Upper lobe of left lung (tissue), 6 donors: ENCODE measurements at regions not wholly inside any gene's neighbourhood (a gene's known extent, or its start where the extent isn't known, plus 50 kb on each side); places are given as distances from the start of the nearest gene placed in this dataset.

Experiments used
- ATAC-seq, 2 donors: fragments of 200-7000 bp; cut with Tn5 transposase; one replicate each; pipeline ENCODE4 v1.9.1; 2022; ENCODE audit warnings: mild to moderate bottlenecking in 2 of 2, moderate library complexity in 2 of 2; ENCODE audit not compliant: low FRiP score in 2 of 2
- DNase-seq, 2 donors: peaks; one replicate each; pipeline ENCODE4 v3.0.0-alpha.2; 2019 to 2020
- H3K27ac ChIP-seq, 4 donors: fragments of 200-600 bp; sonication (generic); one replicate each; pipeline ENCODE4 v1.5.1; 2016 to 2019
- H3K27me3 ChIP-seq, 4 donors: fragments of 200-600 bp; sonication (generic); one replicate each; pipeline ENCODE4 v1.5.1; 2017 to 2019
- H3K36me3 ChIP-seq, 4 donors: fragments of 200-600 bp; sonication (generic); one replicate each; pipeline ENCODE4 v1.5.1; 2016 to 2019
- H3K4me1 ChIP-seq, 4 donors: fragments of 200-600 bp; sonication (generic); one replicate each; pipeline ENCODE4 v1.5.1; 2018 to 2019
- H3K4me3 ChIP-seq, 4 donors: fragments of 200-600 bp; sonication (generic); one replicate each; pipeline ENCODE4 v1.5.1; 2017 to 2019; ENCODE audit warnings: mild to moderate bottlenecking in 2 of 4, moderate library complexity in 1 of 4
- H3K9me3 ChIP-seq, 4 donors: fragments of 200-600 bp; sonication (generic); one replicate each; pipeline ENCODE4 v1.5.1; 2018 to 2019
- CTCF ChIP-seq, 6 experiments: fragments of 450-650 bp in 4 of 6; fragments of 200-600 bp in 2 of 6; sonication (generic) in 2 of 6; IDR thresholded peaks; one replicate each; pipeline ENCODE4 v1.5.1; 2016 to 2019; ENCODE audit warnings: antibody characterized with exemption in 6 of 6
- EP300 ChIP-seq, 4 donors: sonication (generic); formaldehyde crosslinking; IDR thresholded peaks; one replicate each; pipeline ENCODE4 v1.5.1; 2017; ENCODE audit warnings: antibody characterized with exemption in 4 of 4, control low read depth in 2 of 4
- POLR2A ChIP-seq, 4 donors: fragments of 450-650 bp; IDR thresholded peaks; one replicate each; pipeline ENCODE4 v1.5.1; 2016 to 2017; ENCODE audit warnings: antibody characterized with exemption in 4 of 4, mild to moderate bottlenecking in 2 of 4
- POLR2AphosphoS5 ChIP-seq, 2 donors: sonication (generic); formaldehyde crosslinking; IDR thresholded peaks; one replicate each; pipeline ENCODE4 v1.5.1; 2017; ENCODE audit warnings: antibody characterized with exemption in 2 of 2
- WGBS, 2 donors: methylation state at CpG; one replicate each; pipeline ENCODE4 v1.1.5; 2017 to 2018; 5-methylcytosine and 5-hydroxymethylcytosine counted together
- donor health status: DM: no; HTN: no; CAD: no; lungs with moderate emphysema.
- donor health status: DM: no; HTN: yes; CAD: no; lungs with severe emphysema.

GRCh38 chr4:81629366-81629765, 157.7 kb upstream of the RASGEF1B start:
- TF ChIP-seq CTCF (IDR thresholded peaks at IDR 0.05), result no peak
- TF ChIP-seq POLR2A (IDR thresholded peaks at IDR 0.05), result no peak
- no peak for TF ChIP-seq POLR2AphosphoS5 (IDR thresholded peaks at IDR 0.05)
- no peak for TF ChIP-seq EP300 (IDR thresholded peaks at IDR 0.05)

GRCh38 chr4:81628489-81628888, 156.8 kb upstream of the RASGEF1B start:
- TF ChIP-seq CTCF (IDR thresholded peaks at IDR 0.05) (no peak), POLR2AphosphoS5 (IDR thresholded peaks at IDR 0.05) (no peak), EP300 (IDR thresholded peaks at IDR 0.05) (no peak), POLR2A (IDR thresholded peaks at IDR 0.05) (no peak)

More at GRCh38 chr4:81629366-81629765, 157.7 kb upstream of the RASGEF1B start:
- 50 to 62% methylated on average over 4 of the region's 4 CpGs for WGBS, 2 donors
- Histone ChIP-seq H3K27ac (no peak overlapping the region), H3K27me3 (no peaks in the 10 kb centered on the region), H3K4me3 (no peak overlapping the region), H3K4me1 (peaks cover 0 to 3% (median 0%) of the 10 kb centered on the region in 4 donors), H3K9me3 (no peaks in the 10 kb centered on the region), H3K36me3 (no peaks in the 10 kb centered on the region)
- DNase-seq (no peak), ATAC-seq (no peak)

GRCh38 chr4:81627590-81627989, 155.9 kb upstream of the RASGEF1B start:
- no peak for DNase-seq

More at GRCh38 chr4:81628489-81628888, 156.8 kb upstream of the RASGEF1B start:
- H3K9me3 ChIP-seq, result no peaks in the 10 kb centered on the region
- 73 to 76% methylated on average over 3 of the region's 3 CpGs for WGBS, 2 donors
- ATAC-seq (no peak), DNase-seq (no peak)
- no peaks in the 10 kb centered on the region for H3K36me3 ChIP-seq
- no peaks in the 10 kb centered on the region for H3K27me3 ChIP-seq
- peaks cover 0 to 3% (median 0%) of the 10 kb centered on the region in 4 donors for H3K4me1 ChIP-seq
- H3K4me3 ChIP-seq, result no peak overlapping the region
- H3K27ac ChIP-seq, result no peak overlapping the region

GRCh38 chr4:81626851-81627250, 155.1 kb upstream of the RASGEF1B start:
- 74 to 75% methylated on average over 5 of the region's 5 CpGs for WGBS, 2 donors
- no peak for DNase-seq
- TF ChIP-seq POLR2A (IDR thresholded peaks at IDR 0.05) (no peak), POLR2AphosphoS5 (IDR thresholded peaks at IDR 0.05) (no peak), CTCF (IDR thresholded peaks at IDR 0.05) (no peak), EP300 (IDR thresholded peaks at IDR 0.05) (no peak)

More at GRCh38 chr4:81627590-81627989, 155.9 kb upstream of the RASGEF1B start:
- 85 to 89% methylated on average over 2 of the region's 2 CpGs for WGBS, 2 donors
- TF ChIP-seq EP300 (IDR thresholded peaks at IDR 0.05), result no peak
- TF ChIP-seq POLR2A (IDR thresholded peaks at IDR 0.05), result no peak
- no peak for TF ChIP-seq CTCF (IDR thresholded peaks at IDR 0.05)
- no peak for TF ChIP-seq POLR2AphosphoS5 (IDR thresholded peaks at IDR 0.05)
- H3K27me3 ChIP-seq, result no peaks in the 10 kb centered on the region
- no peaks in the 10 kb centered on the region for H3K36me3 ChIP-seq
- no peak overlapping the region for H3K4me3 ChIP-seq
- peaks cover 0 to 3% (median 0%) of the 10 kb centered on the region in 4 donors for H3K4me1 ChIP-seq
- H3K27ac ChIP-seq, result no peak overlapping the region
- no peaks in the 10 kb centered on the region for H3K9me3 ChIP-seq
- ATAC-seq, result no peak

More at GRCh38 chr4:81626851-81627250, 155.1 kb upstream of the RASGEF1B start:
- H3K27ac ChIP-seq, result no peak overlapping the region
- no peaks in the 10 kb centered on the region for H3K36me3 ChIP-seq
- H3K4me1 ChIP-seq, result peaks cover 0 to under 1% (median 0%) of the 10 kb centered on the region in 4 donors
- H3K4me3 ChIP-seq, result no peak overlapping the region
- ATAC-seq, result no peak
- no peaks in the 10 kb centered on the region for H3K9me3 ChIP-seq
- no peaks in the 10 kb centered on the region for H3K27me3 ChIP-seq
